ENCODE measurements at regions not wholly inside any gene's neighbourhood (a gene's known extent, or its start where the extent isn't known, plus 50 kb on each side); places are given as distances from the start of the nearest gene placed in this dataset.

- in situ Hi-C loops (cut with MboI; ENCODE audit: low sequenced_read_pairs), result no loop called here
Measured at GRCh38 chr6:45808917-45809316, 206.7 kb downstream of the CLIC5 start.

More at GRCh38 chr6:45808917-45809316, 206.7 kb downstream of the CLIC5 start:
- H3K14ac ChIP-seq (replicated peaks; ENCODE audit: low read depth, low read length), result no peak overlapping the region
- no peak overlapping the region for H3K27ac ChIP-seq (ENCODE audit: insufficient read depth, low read length)
- H3K9me1 ChIP-seq (ENCODE audit: insufficient read depth, low read length), result no peaks in the 10 kb centered on the region
- no CpG with 5 or more reads among the region's 1 CpG for WGBS, 2 experiments (ENCODE audit: extremely low coverage in 2 of 2, insufficient read length in 1 of 2)
- H3K18ac ChIP-seq (ENCODE audit: low read depth, low read length), result no peak overlapping the region
- peaks cover 19% of the 10 kb centered on the region for H3K27me3 ChIP-seq (ENCODE audit: control insufficient read depth, insufficient read depth, low read length)
- no peak overlapping the region for H4K5ac ChIP-seq (ENCODE audit: low read depth, low read length)
- H3K4ac ChIP-seq (ENCODE audit: low read depth, low read length), result no peak overlapping the region
- no peaks in the 10 kb centered on the region for H3K9me3 ChIP-seq (ENCODE audit: control insufficient read depth, insufficient read depth, low read length)
- H2AFZ ChIP-seq (replicated peaks; ENCODE audit: low read length, poor library complexity), result no peak overlapping the region
- intact Hi-C loops (cut with micrococcal nuclease), result no loop called here
- H3K4me3 ChIP-seq (ENCODE audit: insufficient read depth, low read depth, low read length), result no peak overlapping the region
- H3K9ac ChIP-seq (ENCODE audit: low read depth, low read length), result no peak overlapping the region
- no peaks in the 10 kb centered on the region for H4K20me1 ChIP-seq (ENCODE audit: insufficient read depth, low read length)
- no peak overlapping the region for H3K23ac ChIP-seq (ENCODE audit: low read depth, low read length)
- H3K79me1 ChIP-seq (ENCODE audit: low read depth in 1 of 2, low read length in 2 of 2), result no peaks in the 10 kb centered on the region
- H2BK15ac ChIP-seq (ENCODE audit: low read depth, low read length), result no peak overlapping the region
- no peak overlapping the region for H2BK20ac ChIP-seq (ENCODE audit: low read depth, low read length)
- no peak overlapping the region for H4K8ac ChIP-seq (ENCODE audit: low read depth in 2 of 2, low read length in 2 of 2)
- no peaks in the 10 kb centered on the region for H3K36me3 ChIP-seq (ENCODE audit: control insufficient read depth, insufficient read depth, low read length)
- TF ChIP-seq MXI1 (IDR thresholded peaks at IDR 0.05; ENCODE audit: borderline replicate concordance, low read depth, low read length) (no peak), BHLHE40 (IDR thresholded peaks at IDR 0.05; ENCODE audit: low read depth, low read length) (no peak), CEBPB (IDR thresholded peaks at IDR 0.05; ENCODE audit: low read depth, low read length) (no peak), NFE2L2 (IDR thresholded peaks at IDR 0.05; ENCODE audit: low read depth, low read length) (no peak), RFX5 (IDR thresholded peaks at IDR 0.05; ENCODE audit: low read depth, low read length) (no peak)
- POLR2A ChIA-PET (ENCODE audit: unreplicated experiment), result no interaction called here
- no peak overlapping the region for H4K91ac ChIP-seq (ENCODE audit: insufficient read depth, low read depth, low read length)
- H3K56ac ChIP-seq (ENCODE audit: extremely low read depth, insufficient read depth, low read length), result no peak overlapping the region
- dilution Hi-C loops (cut with HindIII; ENCODE audit: low sequenced_read_pairs, unreplicated experiment), result no loop called here
- CTCF ChIA-PET, result interaction anchor here (1.1 to 1.4 kb wide), 2 partner anchors 13 to 25 kb away, joined by 3 read pairs; no protein-coding TSS in a partner anchor
- no peak overlapping the region for H2AK5ac ChIP-seq (ENCODE audit: low read depth, low read length)
- DNase-seq, result no peak
- H2AK9ac ChIP-seq (replicated peaks; ENCODE audit: low read depth, low read length, poor library complexity), result no peak overlapping the region
- no peak overlapping the region for H2BK5ac ChIP-seq (ENCODE audit: low read depth, low read length, poor library complexity, severe bottlenecking)
- no peak overlapping the region for H2BK120ac ChIP-seq (ENCODE audit: low read depth, low read length)
- H3K4me1 ChIP-seq (ENCODE audit: control insufficient read depth, insufficient read depth, low read length), result no peaks in the 10 kb centered on the region
- no TSS peak for BruUV-seq (replicated peaks)
- no peak overlapping the region for H3K4me2 ChIP-seq (ENCODE audit: low read depth, low read length)
- no peak for ATAC-seq (ENCODE audit: low read depth)
